Osteoblast (primary cell): ENCODE measurements at regions not wholly inside any gene's neighbourhood (a gene's known extent, or its start where the extent isn't known, plus 50 kb on each side); places are given as distances from the start of the nearest gene placed in this dataset.
"Not testable (repeated sequence)": the region's sequence is repeated elsewhere in the genome, so short reads cannot be mapped to it uniquely, and the experiment has no call there.

ENCODE experiments used
- DNase-seq: peaks from one replicate; pipeline ENCODE4 v3.0.0; 2011; ENCODE audit warnings: low spot score, mixed read lengths; ENCODE audit not compliant: insufficient read length; ENCODE audit errors: missing footprints
- H2AFZ ChIP-seq: 2 replicates; pipeline ENCODE4 v1.6.0; 2011; ENCODE audit warnings: mild to moderate bottlenecking, low read length
- H3K27ac ChIP-seq: 2 replicates; pipeline ENCODE4 v1.5.1; 2011; ENCODE audit warnings: mild to moderate bottlenecking, low read depth, low read length, moderate library complexity
- H3K27me3 ChIP-seq: 2 replicates; pipeline ENCODE4 v1.6.0; 2012; ENCODE audit warnings: mild to moderate bottlenecking, control low read depth, inconsistent platforms, low read length, moderate library complexity; ENCODE audit not compliant: insufficient read depth
- H3K36me3 ChIP-seq: 2 replicates; pipeline ENCODE4 v1.5.1; 2011; ENCODE audit warnings: mild to moderate bottlenecking, low read length, control low read depth, moderate library complexity; ENCODE audit not compliant: insufficient read depth
- H3K4me1 ChIP-seq: 2 replicates; pipeline ENCODE4 v1.5.1; 2011; ENCODE audit warnings: mild to moderate bottlenecking, low read length, control low read depth, moderate library complexity; ENCODE audit not compliant: insufficient read depth
- H3K4me2 ChIP-seq: 2 replicates; pipeline ENCODE4 v1.6.0; 2011; ENCODE audit warnings: mild to moderate bottlenecking, low read length; ENCODE audit not compliant: insufficient read depth
- H3K4me3 ChIP-seq: fragments of 200-600 bp; sonication (generic); 3 replicates; pipeline ENCODE4 v1.5.1; 2012; ENCODE audit warnings: mild to moderate bottlenecking, low read length, inconsistent platforms; ENCODE audit not compliant: insufficient read depth
- H3K79me2 ChIP-seq: 2 replicates; pipeline ENCODE4 v1.6.0; 2012; ENCODE audit warnings: mild to moderate bottlenecking, low read length, control low read depth, inconsistent platforms; ENCODE audit not compliant: insufficient read depth
- H3K9me3 ChIP-seq: 2 replicates; pipeline ENCODE4 v1.5.1; 2011; ENCODE audit warnings: low read depth, low read length, control low read depth
- H4K20me1 ChIP-seq: 2 replicates; pipeline ENCODE4 v1.6.0; 2012; ENCODE audit warnings: mild to moderate bottlenecking, low read length, control low read depth; ENCODE audit not compliant: insufficient read depth
- CTCF ChIP-seq: IDR thresholded peaks from 2 replicates; pipeline ENCODE4 v1.5.1; 2011; ENCODE audit warnings: mild to moderate bottlenecking, low read depth, low read length, moderate library complexity; ENCODE audit errors: extremely low read depth

- no peak for TF ChIP-seq CTCF
- Histone ChIP-seq H3K4me1 (no peaks in the 10 kb centered on the region), H3K4me3 (no peak overlapping the region), H2AFZ (no peak overlapping the region), H3K4me2 (no peak overlapping the region), H3K79me2 (no peaks in the 10 kb centered on the region), H3K27me3 (no peaks in the 10 kb centered on the region), H3K27ac (no peak overlapping the region), H3K9me3 (no peaks in the 10 kb centered on the region), H3K36me3 (no peaks in the 10 kb centered on the region), H4K20me1 (no peaks in the 10 kb centered on the region)
- no peak for DNase-seq
These were observed 1014.8 kb downstream of the PCDH7 start for GRCh38 chr4:31735004-31735403.

- no peak overlapping the region for H3K4me2 ChIP-seq
- H3K27me3 ChIP-seq: no peaks in the 10 kb centered on the region
- no peaks in the 10 kb centered on the region for H3K9me3 ChIP-seq
- H3K4me1 ChIP-seq: no peaks in the 10 kb centered on the region
- no peak overlapping the region for H2AFZ ChIP-seq
- no peaks in the 10 kb centered on the region for H4K20me1 ChIP-seq
- H3K79me2 ChIP-seq: no peaks in the 10 kb centered on the region
- TF ChIP-seq CTCF: no peak
- H3K36me3 ChIP-seq: no peaks in the 10 kb centered on the region
- no peak overlapping the region for H3K27ac ChIP-seq
- H3K4me3 ChIP-seq: no peak overlapping the region
- DNase-seq: no peak
These were observed 1017.2 kb downstream of the PCDH7 start for GRCh38 chr4:31737419-31737818.

DNA sequence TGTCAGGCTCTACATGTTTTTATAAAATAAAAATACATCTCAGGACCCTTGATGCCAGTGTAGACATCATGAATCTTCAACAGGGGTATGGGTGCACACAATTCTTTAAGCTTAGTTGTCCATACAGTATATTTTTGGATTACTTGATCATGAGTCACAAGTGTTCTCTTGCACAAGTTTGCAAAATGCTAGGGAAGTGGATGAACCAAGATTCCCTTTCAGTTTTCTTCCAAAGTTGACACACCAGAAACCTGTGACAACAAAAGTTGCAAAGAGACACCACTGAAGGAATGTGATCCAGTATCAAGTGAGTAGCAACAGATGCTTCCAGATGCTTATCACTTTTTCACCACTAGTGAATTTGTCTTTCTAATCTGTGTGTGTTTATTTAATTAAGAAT is 1021.2 kb downstream of the PCDH7 start:
- Histone ChIP-seq H3K4me2 (no peak overlapping the region), H3K27ac (no peak overlapping the region), H3K9me3 (no peaks in the 10 kb centered on the region), H3K79me2 (no peaks in the 10 kb centered on the region), H2AFZ (no peak overlapping the region), H3K27me3 (no peaks in the 10 kb centered on the region), H3K36me3 (no peaks in the 10 kb centered on the region), H3K4me3 (no peak overlapping the region), H3K4me1 (no peaks in the 10 kb centered on the region), H4K20me1 (no peaks in the 10 kb centered on the region)
- no peak for DNase-seq
- no peak for TF ChIP-seq CTCF

DNA sequence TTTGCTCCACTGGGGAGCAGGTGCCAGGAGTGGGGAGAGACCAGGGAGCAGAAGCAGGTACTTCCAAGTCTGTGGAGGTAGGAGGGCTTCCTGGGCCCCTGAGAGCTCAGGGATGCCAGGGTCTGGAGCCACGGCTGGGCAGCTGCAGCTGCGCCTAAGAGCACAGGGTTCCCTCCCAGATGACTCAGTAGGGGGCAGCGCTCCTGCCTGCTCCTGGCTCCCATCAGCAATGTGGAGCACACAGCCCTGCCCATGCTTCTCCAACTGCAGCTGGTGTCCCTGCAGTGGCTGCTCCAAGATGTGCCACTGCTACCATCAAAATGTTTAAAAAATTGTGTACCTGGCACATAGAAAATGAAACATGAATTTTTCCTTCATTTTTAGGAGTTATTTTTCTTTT is 1028.2 kb downstream of the PCDH7 start:
- Histone ChIP-seq H3K36me3 (no peaks in the 10 kb centered on the region), H3K27me3 (no peaks in the 10 kb centered on the region), H2AFZ (no peak overlapping the region), H3K4me3 (no peak overlapping the region), H3K9me3 (no peaks in the 10 kb centered on the region), H3K27ac (no peak overlapping the region), H3K4me2 (no peak overlapping the region), H3K4me1 (no peaks in the 10 kb centered on the region), H3K79me2 (no peaks in the 10 kb centered on the region), H4K20me1 (no peaks in the 10 kb centered on the region)
- no peak for TF ChIP-seq CTCF
- no peak for DNase-seq

- H4K20me1 ChIP-seq, H3K27me3 ChIP-seq, H3K4me1 ChIP-seq, DNase-seq, H3K4me2 ChIP-seq, H3K9me3 ChIP-seq, H3K4me3 ChIP-seq, H2AFZ ChIP-seq, H3K27ac ChIP-seq, H3K36me3 ChIP-seq, H3K79me2 ChIP-seq: not testable (repeated sequence)
These were observed 1030.4 kb downstream of the PCDH7 start for GRCh38 chr4:31750581-31750980.
